ENCODE measurements at regions not wholly inside any gene's neighbourhood (a gene's known extent, or its start where the extent isn't known, plus 50 kb on each side); places are given as distances from the start of the nearest gene placed in this dataset.

DNA sequence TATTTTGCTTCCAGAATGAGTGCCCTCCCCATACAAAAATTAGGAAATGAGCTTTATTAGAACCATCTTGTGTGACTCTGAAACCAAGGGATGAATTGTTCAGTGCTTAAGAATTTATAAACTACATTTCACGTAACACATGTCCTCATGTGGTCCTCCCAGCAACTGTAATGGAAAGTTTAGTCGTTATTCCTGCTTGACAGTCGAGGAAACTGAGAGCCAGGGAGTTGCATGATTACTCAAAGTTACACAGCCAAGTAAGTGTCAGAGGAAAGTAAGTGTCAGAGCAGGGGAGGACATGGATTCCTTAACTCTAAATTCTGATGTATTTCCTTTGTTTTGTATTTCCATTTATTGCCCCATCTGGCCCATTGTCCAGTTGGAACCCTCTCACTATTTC lies 453.9 kb downstream of the FUT8 start:
- intact Hi-C loops (cut with micrococcal nuclease), result no loop called here

DNA sequence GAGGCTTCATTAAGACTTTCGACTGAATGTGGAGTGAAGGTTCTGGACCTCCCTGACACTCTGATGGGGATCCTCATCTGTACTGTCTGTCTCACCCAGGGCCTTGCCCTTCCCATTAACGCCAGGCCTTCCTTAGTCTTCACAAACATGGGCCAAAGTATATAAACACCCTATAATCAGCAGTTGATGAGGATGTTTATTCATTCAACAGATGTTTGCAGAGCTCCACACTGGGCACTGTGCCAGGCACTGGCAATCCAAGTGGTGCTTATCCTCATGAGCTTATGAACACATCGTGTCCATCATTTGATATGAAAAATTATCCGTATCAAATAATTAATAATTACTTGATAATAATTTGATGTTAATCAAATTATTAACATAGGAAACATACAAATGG lies 454.4 kb downstream of the FUT8 start:
- intact Hi-C loops (cut with micrococcal nuclease), result no loop called here

GRCh38 chr14:65867333-65867732 lies 454.8 kb downstream of the FUT8 start:
- intact Hi-C loops (cut with micrococcal nuclease), result no loop called here

- intact Hi-C loops (cut with micrococcal nuclease), result no loop called here
Measured at GRCh38 chr14:65872536-65872935, 460.0 kb downstream of the FUT8 start.

DNA sequence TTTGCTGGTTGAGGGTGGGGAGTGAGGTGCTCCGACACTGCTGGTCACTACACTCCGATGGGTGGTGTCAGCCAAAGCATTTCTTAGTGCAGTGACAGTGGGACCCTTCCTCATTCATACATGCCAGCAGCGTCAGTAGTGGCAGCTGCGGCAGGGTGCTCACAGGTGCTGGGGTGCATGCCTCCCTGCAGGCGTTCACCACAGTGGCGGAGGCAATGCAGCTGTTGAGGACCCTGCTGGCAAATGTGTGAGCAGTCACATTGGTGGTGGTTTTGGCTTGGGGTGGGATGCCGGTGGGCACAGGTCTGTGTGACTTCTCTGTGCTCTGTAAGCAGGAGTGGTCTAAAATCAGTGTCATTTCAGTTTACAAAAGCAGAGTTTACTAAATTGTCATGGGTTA lies 464.6 kb downstream of the FUT8 start:
- intact Hi-C loops (cut with micrococcal nuclease), result no loop called here

GRCh38 chr14:65877624-65878023 lies 465.1 kb downstream of the FUT8 start:
- intact Hi-C loops (cut with micrococcal nuclease), result loop anchor here (2.0 kb wide), 1 partner anchor 31 kb away; no protein-coding TSS in a partner anchor

DNA sequence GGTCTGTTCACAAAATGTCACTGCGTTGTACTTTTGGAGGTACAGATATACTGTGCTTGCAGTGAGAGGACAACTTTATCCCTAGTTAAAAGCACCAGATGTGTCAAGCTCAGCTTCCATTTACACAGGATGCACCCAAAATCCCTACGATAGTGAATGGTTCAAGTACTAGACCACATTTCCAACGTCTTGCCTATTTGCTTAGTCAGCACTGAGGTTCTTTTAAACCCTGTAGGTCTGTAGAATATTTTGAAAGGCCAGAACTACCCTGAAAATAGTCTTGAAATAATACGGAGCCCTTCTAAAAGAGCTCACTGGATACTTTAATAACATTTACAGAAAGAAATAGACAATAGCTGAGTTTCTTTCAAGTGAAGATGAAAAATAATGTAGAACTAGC lies 466.1 kb downstream of the FUT8 start:
- intact Hi-C loops (cut with micrococcal nuclease), result loop anchor here (2.0 kb wide), 1 partner anchor 32 kb away; no protein-coding TSS in a partner anchor

- intact Hi-C loops (cut with micrococcal nuclease), result loop anchor here (1.0 to 2.0 kb wide), 3 partner anchors 29 to 49 kb away; no protein-coding TSS in a partner anchor
Measured at GRCh38 chr14:65879248-65880009, 466.9 kb downstream of the FUT8 start.

DNA sequence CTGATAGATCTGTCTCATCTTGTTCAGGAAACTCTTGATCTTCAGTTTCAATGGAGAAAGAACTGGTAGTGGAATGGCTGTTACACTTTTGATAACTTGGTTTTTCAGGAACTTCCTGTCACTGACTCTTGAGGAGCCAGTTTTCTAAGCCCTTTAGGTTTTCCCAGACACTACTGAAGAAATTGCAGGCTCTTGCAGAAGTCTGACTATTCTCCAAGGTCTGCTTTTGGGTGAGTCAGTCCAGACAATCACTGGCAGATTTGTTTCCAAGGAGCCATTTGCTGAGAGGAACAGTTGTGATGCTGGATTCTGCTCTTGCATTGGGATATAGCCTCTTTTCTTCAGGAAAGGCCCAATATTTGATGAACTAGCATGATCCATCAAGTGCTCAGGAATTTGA lies 468.0 kb downstream of the FUT8 start:
- intact Hi-C loops (cut with micrococcal nuclease), result no loop called here

DNA sequence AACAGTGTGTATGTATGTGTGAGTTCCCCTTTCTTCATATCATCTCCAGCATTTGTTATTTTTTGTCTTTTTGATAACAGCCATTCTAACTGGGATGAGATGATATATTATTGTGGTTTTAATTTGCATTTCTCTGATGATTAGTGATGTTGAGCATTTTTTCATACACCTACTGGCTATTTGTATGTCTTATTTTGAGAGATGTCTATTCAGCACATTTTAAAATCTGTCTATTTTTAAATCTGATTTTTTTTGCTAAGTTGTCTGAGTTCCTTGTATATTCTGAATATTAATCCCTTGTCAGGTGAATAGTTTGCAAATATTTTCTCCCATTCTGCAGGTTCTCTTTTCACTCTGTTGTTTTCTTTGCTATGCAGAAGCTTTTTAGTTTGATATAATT lies 469.1 kb downstream of the FUT8 start:
- intact Hi-C loops (cut with micrococcal nuclease), result no loop called here

DNA sequence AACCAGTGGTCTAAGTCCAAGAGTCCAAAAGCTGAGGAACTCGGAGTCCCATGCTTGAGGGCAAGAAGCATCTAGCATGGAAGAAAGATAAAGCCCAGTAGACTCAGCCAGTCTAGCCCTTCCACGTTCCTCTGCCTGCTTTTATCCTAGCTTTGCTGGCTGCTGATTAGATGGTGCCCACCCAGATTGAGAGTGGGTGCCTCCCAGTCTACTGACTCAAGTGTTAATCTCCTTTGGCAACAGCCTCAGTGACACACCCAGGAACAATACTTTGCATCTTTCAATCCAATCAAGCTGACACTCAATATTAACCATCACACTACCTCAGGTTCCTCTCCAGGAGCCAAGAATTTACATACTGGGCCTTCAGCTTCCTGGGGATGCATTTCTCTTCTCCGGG lies 476.1 kb downstream of the FUT8 start:
- intact Hi-C loops (cut with micrococcal nuclease), result no loop called here

DNA sequence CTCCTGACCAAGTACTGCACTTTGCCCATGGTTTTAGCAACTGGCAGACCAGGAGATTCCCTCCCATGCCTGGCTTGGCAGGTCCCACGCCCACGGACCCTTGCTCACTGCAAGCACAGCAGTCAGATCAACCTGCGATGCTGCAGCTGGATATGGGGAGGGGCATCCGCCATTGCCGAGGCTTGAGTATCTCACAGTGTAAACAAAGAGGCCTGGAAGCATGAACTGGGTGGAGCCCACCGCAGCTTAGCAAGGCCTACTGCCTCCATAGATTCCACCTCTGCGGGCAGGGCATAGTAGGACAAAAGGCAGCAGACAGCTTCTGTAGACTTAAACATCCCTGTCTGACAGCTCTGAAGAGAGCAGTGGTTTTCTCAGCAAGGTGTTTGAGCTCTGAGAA lies 479.8 kb downstream of the FUT8 start:
- intact Hi-C loops (cut with micrococcal nuclease), result no loop called here

DNA sequence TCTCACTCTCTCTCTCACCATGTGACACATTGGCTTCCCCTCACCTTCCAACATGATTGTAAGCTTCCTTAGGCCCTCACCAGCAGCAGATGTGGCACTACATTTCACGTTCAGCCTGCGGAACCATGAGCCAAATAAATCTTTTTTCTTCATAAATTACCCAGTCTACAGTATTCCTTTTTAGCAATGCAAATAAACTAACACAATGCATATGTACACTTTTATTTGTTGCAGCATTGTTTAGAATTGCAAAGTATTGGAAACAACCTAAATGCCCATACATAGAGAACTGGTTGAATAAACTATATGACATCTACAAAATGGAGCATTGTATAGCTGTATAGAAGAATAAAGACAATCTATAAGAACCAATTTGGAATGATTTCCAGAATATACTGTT lies 487.6 kb downstream of the FUT8 start:
- intact Hi-C loops (cut with micrococcal nuclease), result no loop called here

GRCh38 chr14:65901595-65901994 lies 489.1 kb downstream of the FUT8 start:
- intact Hi-C loops (cut with micrococcal nuclease), result no loop called here

DNA sequence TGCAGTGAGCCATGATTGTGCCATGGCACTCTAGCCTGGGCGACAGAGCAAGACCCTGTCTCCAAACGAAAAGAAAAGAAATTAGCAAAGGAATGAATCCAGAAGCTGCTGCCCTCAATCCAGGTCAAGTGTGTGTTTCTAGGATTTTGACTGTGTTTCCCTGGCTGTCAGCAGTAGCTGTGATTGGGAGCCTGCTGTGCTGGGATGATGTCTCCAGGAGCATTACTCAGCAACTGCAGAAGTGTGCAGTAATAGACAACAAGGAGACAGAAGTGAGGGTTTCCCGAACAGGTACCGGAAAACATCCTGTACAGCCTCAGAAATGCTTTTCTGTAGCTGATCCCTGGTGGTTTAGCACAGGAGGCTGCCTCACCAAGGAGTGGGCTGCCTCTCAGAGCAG lies 492.5 kb downstream of the FUT8 start:
- intact Hi-C loops (cut with micrococcal nuclease), result no loop called here

GRCh38 chr14:65906344-65906743 lies 493.8 kb downstream of the FUT8 start:
- intact Hi-C loops (cut with micrococcal nuclease), result no loop called here

- intact Hi-C loops (cut with micrococcal nuclease), result no loop called here
Measured at GRCh38 chr14:65906948-65907347, 494.4 kb downstream of the FUT8 start.

DNA sequence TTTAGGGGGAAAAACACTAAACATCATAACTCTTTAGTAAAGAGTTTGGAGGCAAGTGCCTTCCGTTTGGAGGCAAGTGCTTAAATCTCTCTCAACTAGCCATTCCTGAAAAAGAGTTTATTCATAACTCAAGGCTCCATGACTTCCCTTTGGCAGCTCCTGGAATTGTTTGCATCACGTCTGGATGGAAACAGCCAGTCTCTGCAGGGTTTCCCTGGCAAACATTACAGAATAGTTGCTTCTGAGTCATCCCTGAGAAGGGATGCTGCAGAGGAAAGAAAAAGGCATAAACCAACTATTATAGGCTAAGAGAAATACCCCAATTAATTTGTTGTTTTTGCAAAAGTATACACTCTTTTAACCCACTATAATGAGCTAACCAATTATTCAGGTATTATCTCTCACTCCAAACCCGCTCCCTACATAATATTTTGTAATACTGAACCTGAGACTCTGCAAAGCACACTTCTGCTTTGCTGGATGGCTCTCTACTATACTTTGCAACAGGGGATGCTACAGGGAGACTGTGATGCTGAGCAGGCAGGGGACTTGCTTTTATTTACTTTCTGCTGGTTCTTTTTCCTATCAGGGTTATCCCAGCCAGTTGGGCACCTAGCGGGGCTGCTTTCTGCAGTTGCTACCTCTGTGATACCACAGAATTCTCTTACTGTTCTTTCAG lies 497.7 kb downstream of the FUT8 start:
- intact Hi-C loops (cut with micrococcal nuclease), result no loop called here

- intact Hi-C loops (cut with micrococcal nuclease), result loop anchor here (1.0 to 2.0 kb wide), 4 partner anchors 12 to 68 kb away; no protein-coding TSS in a partner anchor
Measured at GRCh38 chr14:65915125-65915524, 502.6 kb downstream of the FUT8 start.

DNA sequence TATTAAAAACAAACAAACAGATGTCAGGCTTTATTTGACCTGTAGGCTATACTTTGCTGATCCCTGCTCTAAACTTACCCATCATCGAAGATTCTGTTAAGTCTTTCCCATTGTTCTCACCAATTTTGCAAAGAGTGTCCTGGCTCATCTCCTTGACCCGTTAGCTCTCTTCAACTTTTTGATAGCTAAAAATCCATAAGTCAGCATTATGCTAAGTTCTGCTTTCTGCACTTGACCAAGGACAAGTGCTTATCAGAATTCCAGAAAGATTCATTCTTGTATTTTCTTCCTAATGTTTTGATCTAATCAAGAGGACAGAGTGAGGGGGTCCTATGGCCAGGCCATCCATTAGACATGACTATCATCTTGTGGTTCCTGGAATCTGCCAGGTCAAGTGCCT lies 503.5 kb downstream of the FUT8 start:
- intact Hi-C loops (cut with micrococcal nuclease), result no loop called here

DNA sequence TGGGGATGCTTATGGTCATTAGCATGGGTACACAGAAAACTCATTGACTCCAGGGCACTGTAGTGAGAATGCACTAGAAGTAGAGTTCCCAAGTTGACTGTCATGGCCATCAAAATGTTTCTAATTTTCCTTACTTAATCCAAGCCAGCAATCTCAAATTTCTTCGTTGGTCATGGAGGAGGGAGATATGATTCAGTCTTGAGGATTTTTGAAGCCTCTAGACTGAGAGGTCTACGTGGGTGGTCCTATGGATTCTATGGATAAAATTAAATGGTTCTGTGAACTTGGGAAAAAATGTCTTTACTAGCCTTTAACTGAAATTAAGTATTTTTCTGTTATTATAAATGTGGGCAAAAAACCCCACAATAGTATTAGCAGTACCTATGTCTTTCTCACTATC lies 508.5 kb downstream of the FUT8 start:
- intact Hi-C loops (cut with micrococcal nuclease), result loop anchor here (10.0 kb wide), 1 partner anchor 636 kb away; no protein-coding TSS in a partner anchor

DNA sequence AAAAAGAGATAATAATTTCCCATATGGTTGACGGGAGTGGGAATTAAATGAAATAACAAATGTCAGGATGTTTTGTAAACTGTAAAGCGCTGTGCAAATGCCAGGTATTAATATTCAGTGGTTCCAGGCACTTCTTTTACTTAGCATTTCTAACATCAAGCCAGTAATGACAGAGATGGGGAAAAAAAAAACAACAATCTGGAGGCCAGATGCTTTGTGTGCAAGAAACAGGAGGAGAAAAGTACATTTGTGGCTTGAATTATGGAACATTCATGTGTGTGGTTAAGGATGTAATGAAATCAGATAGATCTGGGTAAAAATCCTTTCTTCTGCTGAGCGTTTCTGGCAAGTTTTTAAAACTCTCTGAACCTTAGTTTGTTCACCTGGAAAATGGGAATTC lies 509.6 kb downstream of the FUT8 start:
- intact Hi-C loops (cut with micrococcal nuclease), result loop anchor here (10.0 kb wide), 1 partner anchor 637 kb away; no protein-coding TSS in a partner anchor

GRCh38 chr14:65926504-65926903 lies 514.0 kb downstream of the FUT8 start:
- intact Hi-C loops (cut with micrococcal nuclease), result loop anchor here (5.0 to 10.0 kb wide), 2 partner anchors 642 to 719 kb away; no protein-coding TSS in a partner anchor

Data from T-helper 1 cell treated with Interleukin-12 subunit alpha and Interleukin-12 subunit beta and Interleukin-4 antibody, amounts not matched to agents 30 ng/mL and 1 ng/mL, for 36 hours (primary cell).